ENCODE measurements at regions not wholly inside any gene's neighbourhood (a gene's known extent, or its start where the extent isn't known, plus 50 kb on each side); places are given as distances from the start of the nearest gene placed in this dataset.

DNA sequence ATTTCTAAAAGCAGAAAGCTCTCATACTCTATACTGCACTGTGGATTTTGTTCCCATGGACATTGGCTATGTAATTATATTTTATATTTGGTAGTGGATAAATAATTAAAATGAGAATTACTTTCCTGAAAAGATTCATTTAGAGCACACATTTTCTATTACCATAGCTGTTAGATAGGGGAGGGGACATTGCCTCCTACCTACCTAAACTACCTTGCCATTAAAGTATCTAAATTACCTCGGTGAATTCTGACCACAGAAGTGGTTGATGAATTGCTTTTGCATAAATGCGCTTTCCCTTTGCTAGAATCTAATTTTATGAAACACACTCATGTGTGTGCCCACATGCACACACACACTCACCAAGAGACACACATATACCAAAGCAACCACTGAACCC is 329.1 kb downstream of the MTX2 start:
- H3K27me3 Mint-ChIP-seq: peaks cover 25% of the 10 kb centered on the region
- no peaks in the 10 kb centered on the region for H3K9me3 Mint-ChIP-seq
- no peak overlapping the region for H3K27ac Mint-ChIP-seq
- no peaks in the 10 kb centered on the region for H3K36me3 Mint-ChIP-seq (ENCODE audit: low read depth)
- no peak overlapping the region for H3K4me3 Mint-ChIP-seq
- no peak for DNase-seq
- H3K4me1 Mint-ChIP-seq: no peaks in the 10 kb centered on the region
- intact Hi-C loops (cut with micrococcal nuclease): no loop called here

- Mint-ChIP-seq H3K27me3 (peaks cover 29% of the 10 kb centered on the region), H3K4me3 (no peak overlapping the region), H3K4me1 (no peaks in the 10 kb centered on the region), H3K27ac (no peak overlapping the region), H3K36me3 (ENCODE audit: low read depth) (no peaks in the 10 kb centered on the region), H3K9me3 (no peaks in the 10 kb centered on the region)
- intact Hi-C loops (cut with micrococcal nuclease): no loop called here
- DNase-seq: no peak
Measured at GRCh38 chr2:176599796-176600485, 330.7 kb downstream of the MTX2 start.

GRCh38 chr2:176601066-176601465 is 331.8 kb downstream of the MTX2 start:
- Mint-ChIP-seq H3K27me3 (peaks cover 30% of the 10 kb centered on the region), H3K4me1 (no peaks in the 10 kb centered on the region), H3K4me3 (no peak overlapping the region), H3K9me3 (no peaks in the 10 kb centered on the region), H3K36me3 (ENCODE audit: low read depth) (no peaks in the 10 kb centered on the region), H3K27ac (no peak overlapping the region)
- no peak for DNase-seq
- intact Hi-C loops (cut with micrococcal nuclease): no loop called here

DNA sequence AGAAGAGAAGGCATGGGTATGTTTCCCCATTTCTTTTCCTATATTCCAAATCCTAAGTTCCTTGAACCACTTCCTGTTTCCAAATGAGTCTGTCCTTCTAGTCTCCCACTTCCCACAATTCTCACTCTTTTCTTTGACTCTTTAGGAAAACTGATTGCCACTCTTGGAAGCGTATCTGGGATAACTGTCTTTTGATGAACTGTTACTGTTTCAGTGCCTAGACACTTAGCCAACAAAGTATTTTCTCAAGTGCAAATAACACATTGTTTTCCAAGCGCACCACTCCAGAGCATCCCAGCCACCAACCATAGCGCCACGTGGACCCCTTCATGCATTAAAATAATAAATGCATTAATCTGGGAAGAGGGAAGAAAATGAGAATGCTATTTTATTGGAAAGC is 342.8 kb downstream of the MTX2 start:
- peaks cover 30% of the 10 kb centered on the region for H3K27me3 Mint-ChIP-seq

DNA sequence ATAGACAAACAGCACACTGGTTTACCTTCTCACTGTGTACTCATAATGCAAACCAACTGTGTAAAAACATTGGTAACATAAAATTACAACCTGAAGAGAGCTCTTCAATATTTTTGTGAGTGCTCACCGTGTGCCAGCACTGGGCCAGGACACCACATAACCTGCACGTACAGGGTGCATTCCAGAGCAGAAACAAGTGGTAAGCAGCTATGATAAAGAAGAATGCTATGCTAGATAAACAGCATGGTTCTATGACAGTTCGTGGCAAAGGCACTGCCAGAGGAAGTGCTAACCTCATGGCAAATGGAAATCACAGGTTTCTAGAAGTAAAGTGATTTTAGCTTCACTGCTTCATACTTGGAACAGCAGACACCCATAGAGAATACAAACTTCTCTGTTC is 343.5 kb downstream of the MTX2 start:
- no peaks in the 10 kb centered on the region for H3K9me3 Mint-ChIP-seq
- DNase-seq: no peak
- H3K4me3 Mint-ChIP-seq: no peak overlapping the region
- H3K27me3 Mint-ChIP-seq: peaks cover 26% of the 10 kb centered on the region
- intact Hi-C loops (cut with micrococcal nuclease): no loop called here
- H3K36me3 Mint-ChIP-seq (ENCODE audit: low read depth): no peaks in the 10 kb centered on the region
- H3K4me1 Mint-ChIP-seq: no peaks in the 10 kb centered on the region
- H3K27ac Mint-ChIP-seq: no peak overlapping the region

More for the DNA sequence above, 342.8 kb downstream of the MTX2 start:
- H3K36me3 Mint-ChIP-seq (ENCODE audit: low read depth): no peaks in the 10 kb centered on the region
- no peak overlapping the region for H3K4me3 Mint-ChIP-seq
- H3K4me1 Mint-ChIP-seq: no peaks in the 10 kb centered on the region
- no peaks in the 10 kb centered on the region for H3K9me3 Mint-ChIP-seq
- no peak overlapping the region for H3K27ac Mint-ChIP-seq
- no peak for DNase-seq
- intact Hi-C loops (cut with micrococcal nuclease): no loop called here

- intact Hi-C loops (cut with micrococcal nuclease): no loop called here
- H3K4me1 Mint-ChIP-seq: no peaks in the 10 kb centered on the region
- DNase-seq: no peak
- peaks cover 24% of the 10 kb centered on the region for H3K27me3 Mint-ChIP-seq
- no peak overlapping the region for H3K4me3 Mint-ChIP-seq
- H3K36me3 Mint-ChIP-seq (ENCODE audit: low read depth): no peaks in the 10 kb centered on the region
- H3K9me3 Mint-ChIP-seq: no peaks in the 10 kb centered on the region
- H3K27ac Mint-ChIP-seq: no peak overlapping the region
Measured at GRCh38 chr2:176613323-176613987, 344.2 kb downstream of the MTX2 start.

GRCh38 chr2:176614049-176614448 is 344.8 kb downstream of the MTX2 start:
- no peak for DNase-seq
- intact Hi-C loops (cut with micrococcal nuclease): no loop called here
- Mint-ChIP-seq H3K4me1 (no peaks in the 10 kb centered on the region), H3K27ac (no peak overlapping the region), H3K4me3 (no peak overlapping the region), H3K27me3 (peaks cover 22% of the 10 kb centered on the region), H3K9me3 (no peaks in the 10 kb centered on the region), H3K36me3 (ENCODE audit: low read depth) (no peaks in the 10 kb centered on the region)

DNA sequence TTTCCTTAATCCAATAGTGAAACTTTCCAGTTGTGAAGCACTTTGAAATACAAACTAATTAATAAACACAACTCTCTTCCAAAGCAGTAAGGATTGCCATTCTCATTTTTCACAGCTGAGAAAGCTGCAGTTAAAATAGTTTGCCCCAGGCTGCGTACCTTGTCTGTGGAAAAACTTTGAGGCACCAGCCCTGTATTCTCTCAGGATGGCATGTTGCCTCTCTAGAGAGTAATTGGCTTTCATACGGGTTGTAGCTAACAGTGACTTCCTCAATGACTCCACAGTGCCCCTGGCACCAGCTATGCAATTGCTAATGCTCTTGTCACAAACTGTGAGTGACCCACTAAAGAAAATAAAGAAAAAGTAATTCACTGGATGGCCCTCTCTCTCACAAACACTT is 345.7 kb downstream of the MTX2 start:
- no peak for DNase-seq
- intact Hi-C loops (cut with micrococcal nuclease): no loop called here
- H3K4me1 Mint-ChIP-seq: no peaks in the 10 kb centered on the region
- H3K27ac Mint-ChIP-seq: no peak overlapping the region
- H3K9me3 Mint-ChIP-seq: no peaks in the 10 kb centered on the region
- H3K36me3 Mint-ChIP-seq (ENCODE audit: low read depth): no peaks in the 10 kb centered on the region
- no peak overlapping the region for H3K4me3 Mint-ChIP-seq
- peaks cover 19% of the 10 kb centered on the region for H3K27me3 Mint-ChIP-seq

DNA sequence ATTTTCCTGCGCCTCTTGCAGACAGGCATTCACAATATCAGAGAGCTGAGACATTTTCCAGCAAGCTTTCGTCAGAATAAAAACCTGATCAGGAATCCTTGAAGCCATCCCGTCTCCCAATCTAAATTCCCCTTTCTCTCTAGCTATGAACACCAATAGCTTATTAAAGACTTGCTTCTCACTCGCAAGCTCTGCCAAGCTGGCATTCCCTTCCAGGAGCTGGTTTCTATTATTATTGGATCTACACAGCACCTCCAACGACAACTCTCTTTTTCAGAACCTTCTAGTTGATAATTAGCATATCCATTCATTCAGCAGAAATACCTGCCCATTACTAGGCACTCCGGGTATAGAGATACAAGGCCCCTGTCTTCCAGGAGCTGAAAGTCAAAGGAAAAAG is 350.3 kb downstream of the MTX2 start:
- Mint-ChIP-seq H3K27me3 (peaks cover 16% of the 10 kb centered on the region), H3K4me3 (no peak overlapping the region), H3K36me3 (ENCODE audit: low read depth) (no peaks in the 10 kb centered on the region), H3K4me1 (no peaks in the 10 kb centered on the region), H3K9me3 (no peaks in the 10 kb centered on the region), H3K27ac (no peak overlapping the region)
- no peak for DNase-seq
- intact Hi-C loops (cut with micrococcal nuclease): no loop called here

- Mint-ChIP-seq H3K36me3 (ENCODE audit: low read depth) (no peaks in the 10 kb centered on the region), H3K4me1 (no peaks in the 10 kb centered on the region)
- intact Hi-C loops (cut with micrococcal nuclease): no loop called here
Measured at GRCh38 chr2:176621350-176621749, 352.1 kb downstream of the MTX2 start.

DNA sequence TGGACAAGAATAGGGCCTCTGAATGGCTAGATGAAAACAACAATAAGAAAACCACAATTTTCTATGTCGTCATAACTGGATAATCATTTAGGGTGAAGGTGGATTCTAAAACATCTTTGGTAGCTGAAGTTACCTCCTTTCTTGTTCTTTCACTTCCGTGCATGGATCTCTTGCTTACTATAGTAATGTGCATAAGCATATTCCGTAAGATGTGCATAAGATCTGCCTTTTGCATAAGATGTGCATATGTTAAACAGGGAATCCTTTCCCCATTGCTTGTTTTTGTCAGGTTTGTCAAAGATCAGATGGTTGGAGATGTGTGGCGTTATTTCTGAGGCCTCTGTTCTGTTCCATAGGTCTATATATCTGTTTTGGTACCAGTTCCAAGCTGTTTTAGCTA is 353.6 kb downstream of the MTX2 start:
- intact Hi-C loops (cut with micrococcal nuclease): no loop called here
- no peaks in the 10 kb centered on the region for H3K9me3 Mint-ChIP-seq
- no peak overlapping the region for H3K4me3 Mint-ChIP-seq
- no peak for DNase-seq
- H3K36me3 Mint-ChIP-seq (ENCODE audit: low read depth): no peaks in the 10 kb centered on the region
- H3K4me1 Mint-ChIP-seq: no peaks in the 10 kb centered on the region
- H3K27me3 Mint-ChIP-seq: peaks cover 21% of the 10 kb centered on the region
- H3K27ac Mint-ChIP-seq: no peak overlapping the region

More at GRCh38 chr2:176621350-176621749, 352.1 kb downstream of the MTX2 start:
- H3K27me3 Mint-ChIP-seq: peaks cover 14% of the 10 kb centered on the region
- no peak for DNase-seq
- no peak overlapping the region for H3K27ac Mint-ChIP-seq
- H3K9me3 Mint-ChIP-seq: no peaks in the 10 kb centered on the region
- no peak overlapping the region for H3K4me3 Mint-ChIP-seq

- DNase-seq: no peak
- Mint-ChIP-seq H3K4me1 (no peaks in the 10 kb centered on the region), H3K4me3 (no peak overlapping the region), H3K9me3 (no peaks in the 10 kb centered on the region), H3K27me3 (peaks cover 40% of the 10 kb centered on the region), H3K36me3 (ENCODE audit: low read depth) (no peaks in the 10 kb centered on the region), H3K27ac (no peak overlapping the region)
- intact Hi-C loops (cut with micrococcal nuclease): no loop called here
Measured at GRCh38 chr2:176626796-176627195, 357.6 kb downstream of the MTX2 start.

GRCh38 chr2:176628438-176628837 is 359.2 kb downstream of the MTX2 start:
- Mint-ChIP-seq H3K4me3 (no peak overlapping the region), H3K27ac (no peak overlapping the region), H3K9me3 (no peaks in the 10 kb centered on the region), H3K27me3 (peaks cover 45% of the 10 kb centered on the region), H3K4me1 (no peaks in the 10 kb centered on the region), H3K36me3 (ENCODE audit: low read depth) (no peaks in the 10 kb centered on the region)
- intact Hi-C loops (cut with micrococcal nuclease): no loop called here
- DNase-seq: no peak

- Mint-ChIP-seq H3K4me1 (peaks cover 5% of the 10 kb centered on the region), H3K27ac (no peak overlapping the region), H3K27me3 (peaks cover 45% of the 10 kb centered on the region), H3K36me3 (ENCODE audit: low read depth) (no peaks in the 10 kb centered on the region), H3K9me3 (no peaks in the 10 kb centered on the region), H3K4me3 (no peak overlapping the region)
- intact Hi-C loops (cut with micrococcal nuclease): no loop called here
- no peak for DNase-seq
Measured at GRCh38 chr2:176633754-176634153, 364.5 kb downstream of the MTX2 start.

DNA sequence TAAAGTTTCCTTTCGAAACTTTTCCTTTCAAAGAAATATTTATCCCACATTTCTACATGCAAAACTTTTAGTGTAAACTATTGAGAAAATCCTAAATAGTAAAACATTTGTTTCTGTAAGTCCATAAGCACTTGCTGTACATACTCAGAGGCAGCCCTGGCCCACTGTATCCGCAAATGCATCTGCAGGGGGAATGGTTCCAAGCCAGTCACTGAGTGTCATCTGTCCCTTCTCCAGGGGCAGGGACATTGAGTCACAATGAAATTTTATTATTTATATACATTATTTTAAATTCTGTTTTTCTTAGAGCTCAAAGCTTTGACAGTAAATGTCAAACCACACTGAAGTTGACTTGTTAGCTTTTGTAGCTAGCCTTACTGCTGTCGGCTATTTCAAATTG is 367.2 kb downstream of the MTX2 start:
- DNase-seq: no peak
- Mint-ChIP-seq H3K4me1 (peaks cover 5% of the 10 kb centered on the region), H3K4me3 (no peak overlapping the region), H3K27me3 (peaks cover 58% of the 10 kb centered on the region), H3K36me3 (ENCODE audit: low read depth) (no peaks in the 10 kb centered on the region), H3K9me3 (no peaks in the 10 kb centered on the region), H3K27ac (no peak overlapping the region)
- intact Hi-C loops (cut with micrococcal nuclease): loop anchor here (5.0 kb wide), 1 partner anchor 511 kb away; no protein-coding TSS in a partner anchor

Measured in activated CD4-positive, alpha-beta T cell treated with anti-CD3 and anti-CD28 coated beads, Interleukin-2, amount 10 ng/mL, durations not matched to agents 24 days and 14 days (primary cell).